GM12864 (cell line): ENCODE measurements at regions not wholly inside any gene's neighbourhood (a gene's known extent, or its start where the extent isn't known, plus 50 kb on each side); places are given as distances from the start of the nearest gene placed in this dataset.

ENCODE experiments used
- DNase-seq: peaks from one replicate; pipeline ENCODE4 v3.0.0-alpha.2; 2011; ENCODE audit warnings: low read depth
- H3K4me3 ChIP-seq: 2 replicates; pipeline ENCODE4 v1.5.1; 2011; ENCODE audit warnings: mild to moderate bottlenecking, low read depth, low read length, control low read depth
- TF ChIP-seq, protein P1 (sequence below): IDR thresholded peaks from 2 replicates; pipeline ENCODE4 v1.5.1; 2011; ENCODE audit warnings: low read depth, mild to moderate bottlenecking, moderate library complexity, low read length, control low read depth, inconsistent platforms; ENCODE audit errors: missing control alignments

DNA sequence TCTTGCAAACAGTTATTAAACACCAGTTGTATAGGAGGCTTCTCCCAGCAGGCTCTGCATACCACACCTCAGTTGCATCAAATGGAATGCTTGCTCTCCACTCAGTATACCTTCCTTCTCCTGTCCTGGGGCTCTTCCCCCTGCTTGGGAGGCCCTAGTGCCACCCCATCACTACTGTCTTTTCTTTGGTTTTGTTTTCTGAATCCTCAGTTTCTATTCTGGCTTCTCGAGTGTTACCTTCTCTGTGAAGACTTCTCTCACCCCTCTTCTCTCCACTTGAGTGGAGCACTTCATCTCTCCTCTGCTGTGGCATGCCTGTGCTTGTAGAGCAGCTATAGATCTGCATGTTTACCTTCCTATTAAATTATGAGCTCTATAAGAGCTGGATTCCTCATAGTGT, 75.7 kb upstream of the TPRG1 start:
- H3K4me3 ChIP-seq, result no peak overlapping the region
- no peak for DNase-seq
- TF ChIP-seq, protein P1, sequence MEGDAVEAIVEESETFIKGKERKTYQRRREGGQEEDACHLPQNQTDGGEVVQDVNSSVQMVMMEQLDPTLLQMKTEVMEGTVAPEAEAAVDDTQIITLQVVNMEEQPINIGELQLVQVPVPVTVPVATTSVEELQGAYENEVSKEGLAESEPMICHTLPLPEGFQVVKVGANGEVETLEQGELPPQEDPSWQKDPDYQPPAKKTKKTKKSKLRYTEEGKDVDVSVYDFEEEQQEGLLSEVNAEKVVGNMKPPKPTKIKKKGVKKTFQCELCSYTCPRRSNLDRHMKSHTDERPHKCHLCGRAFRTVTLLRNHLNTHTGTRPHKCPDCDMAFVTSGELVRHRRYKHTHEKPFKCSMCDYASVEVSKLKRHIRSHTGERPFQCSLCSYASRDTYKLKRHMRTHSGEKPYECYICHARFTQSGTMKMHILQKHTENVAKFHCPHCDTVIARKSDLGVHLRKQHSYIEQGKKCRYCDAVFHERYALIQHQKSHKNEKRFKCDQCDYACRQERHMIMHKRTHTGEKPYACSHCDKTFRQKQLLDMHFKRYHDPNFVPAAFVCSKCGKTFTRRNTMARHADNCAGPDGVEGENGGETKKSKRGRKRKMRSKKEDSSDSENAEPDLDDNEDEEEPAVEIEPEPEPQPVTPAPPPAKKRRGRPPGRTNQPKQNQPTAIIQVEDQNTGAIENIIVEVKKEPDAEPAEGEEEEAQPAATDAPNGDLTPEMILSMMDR, result no peak

DNA sequence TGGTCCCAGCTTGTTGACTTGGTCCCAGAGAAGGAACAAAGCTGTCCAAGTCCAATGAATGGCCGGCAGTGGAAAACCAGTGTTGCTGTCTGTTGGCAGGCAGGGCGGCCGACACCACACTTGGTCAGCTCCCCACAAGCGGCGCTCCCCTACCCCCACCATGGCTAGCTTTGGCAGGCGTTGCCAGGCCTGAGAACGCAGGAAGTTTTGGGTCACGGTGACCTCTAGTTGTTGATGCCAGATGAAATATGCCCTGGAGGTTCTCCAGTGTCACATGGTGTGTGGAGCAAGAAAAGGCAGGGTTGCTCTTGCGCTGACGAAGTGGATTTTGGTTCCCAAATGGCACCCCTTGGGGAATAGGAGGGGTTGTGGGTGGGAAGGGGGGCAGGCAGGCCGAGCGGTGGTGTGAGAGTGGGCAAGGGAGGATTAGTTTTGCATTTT, 72.7 kb upstream of the TPRG1 start:
- DNase-seq, result no peak
- H3K4me3 ChIP-seq, result no peak overlapping the region
- TF ChIP-seq, protein P1, result no peak

DNA sequence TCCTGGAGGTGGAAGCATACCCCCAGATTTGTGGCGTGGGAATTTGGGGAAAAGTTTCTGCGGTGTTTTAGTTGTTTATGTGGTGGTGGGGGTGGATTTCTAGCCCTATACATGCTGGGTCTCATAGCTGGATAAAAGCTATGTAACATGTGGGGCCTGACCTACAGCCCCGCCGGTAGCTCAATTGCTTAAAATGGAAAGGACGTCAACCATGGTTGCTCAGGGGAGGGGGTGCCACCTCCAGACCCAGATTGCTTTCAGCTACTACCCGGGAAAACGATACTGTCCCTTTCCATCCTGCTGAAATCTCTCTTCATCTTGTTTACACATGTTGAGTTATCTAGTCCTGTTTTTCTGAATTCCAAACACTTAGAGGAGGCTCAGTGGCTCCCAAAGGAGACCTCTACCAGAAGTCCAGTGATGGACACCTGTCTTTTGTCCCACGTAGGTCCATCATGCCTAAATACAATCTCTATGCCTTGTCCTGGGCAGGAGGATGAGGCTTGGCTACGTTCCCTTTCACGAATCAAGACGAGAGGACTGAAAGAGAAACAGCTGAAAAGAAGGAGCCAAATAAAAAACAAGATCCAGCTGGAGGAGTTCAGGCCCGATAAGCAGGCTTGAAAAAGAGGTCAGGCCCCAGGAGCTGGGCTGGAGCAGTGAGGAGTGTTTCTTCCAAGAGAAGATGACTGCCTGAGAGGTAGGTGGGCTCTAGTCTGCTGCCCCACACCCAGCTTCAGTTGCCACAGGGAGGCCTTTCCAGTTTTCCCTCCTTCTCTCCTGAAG, 72.1 kb upstream of the TPRG1 start:
- TF ChIP-seq, protein P1, result no peak
- H3K4me3 ChIP-seq, result no peak overlapping the region
- DNase-seq, result no peak

DNA sequence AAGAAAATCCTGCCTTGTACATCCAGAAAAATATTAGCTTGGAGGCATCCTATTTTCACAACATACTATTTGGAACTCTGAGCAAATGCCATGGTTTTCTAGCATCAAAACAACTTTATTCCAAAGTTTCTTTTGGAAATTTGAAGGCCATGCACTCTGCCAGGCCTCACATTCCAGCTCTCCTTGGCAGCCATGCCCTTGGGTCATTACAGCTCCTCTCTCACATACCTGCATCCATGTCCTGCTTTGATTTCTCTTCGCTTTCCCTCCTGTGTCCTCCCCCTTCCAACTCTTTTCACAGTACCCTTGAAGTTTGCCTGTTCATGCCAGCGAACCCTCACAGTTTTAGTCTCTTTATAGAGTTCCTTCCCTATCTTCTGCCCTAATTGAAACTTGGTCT, 70.9 kb upstream of the TPRG1 start:
- no peak for DNase-seq
- H3K4me3 ChIP-seq, result no peak overlapping the region
- TF ChIP-seq, protein P1, result no peak

DNA sequence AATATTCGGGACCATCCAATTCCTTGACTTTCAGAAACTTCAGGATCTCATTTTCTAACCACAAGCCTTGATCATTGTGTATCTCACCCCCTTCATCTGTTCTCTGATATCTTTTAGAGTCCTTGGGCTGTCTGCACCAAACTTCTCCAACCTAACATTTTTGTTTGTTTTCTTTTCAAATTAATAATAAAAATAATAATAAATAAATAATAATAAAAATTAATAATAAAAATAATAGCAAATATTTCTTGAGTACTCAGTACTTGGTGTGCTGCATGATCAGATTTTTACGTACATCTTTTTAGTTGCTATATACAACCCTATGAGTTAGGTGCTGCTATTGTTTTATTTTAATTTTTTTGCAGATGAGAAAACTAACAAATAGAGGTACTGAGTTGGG, 70.2 kb upstream of the TPRG1 start:
- DNase-seq, result no peak

DNA sequence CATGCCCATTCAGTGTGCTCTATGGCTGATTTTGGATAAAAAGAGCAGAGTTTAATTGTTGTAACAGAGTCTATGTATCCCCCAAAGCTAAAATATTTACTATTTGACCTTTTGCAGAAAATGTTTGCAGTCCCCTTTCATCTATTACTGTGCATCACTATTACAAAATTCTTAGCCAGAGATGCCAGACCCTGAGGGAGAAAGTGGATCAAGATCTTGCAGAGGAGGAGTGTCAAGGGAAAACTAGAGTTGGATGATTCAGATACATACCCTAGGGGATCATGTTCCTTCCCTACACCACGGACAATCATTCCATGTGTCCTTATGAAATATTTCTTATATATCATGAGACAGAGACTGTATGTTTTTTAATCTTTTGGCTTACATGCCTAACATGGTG, 68.6 kb upstream of the TPRG1 start:
- DNase-seq, result no peak
- TF ChIP-seq, protein P1, result no peak
- H3K4me3 ChIP-seq, result no peak overlapping the region

More for the DNA sequence above, 70.2 kb upstream of the TPRG1 start:
- no peak overlapping the region for H3K4me3 ChIP-seq
- TF ChIP-seq, protein P1, result no peak

DNA sequence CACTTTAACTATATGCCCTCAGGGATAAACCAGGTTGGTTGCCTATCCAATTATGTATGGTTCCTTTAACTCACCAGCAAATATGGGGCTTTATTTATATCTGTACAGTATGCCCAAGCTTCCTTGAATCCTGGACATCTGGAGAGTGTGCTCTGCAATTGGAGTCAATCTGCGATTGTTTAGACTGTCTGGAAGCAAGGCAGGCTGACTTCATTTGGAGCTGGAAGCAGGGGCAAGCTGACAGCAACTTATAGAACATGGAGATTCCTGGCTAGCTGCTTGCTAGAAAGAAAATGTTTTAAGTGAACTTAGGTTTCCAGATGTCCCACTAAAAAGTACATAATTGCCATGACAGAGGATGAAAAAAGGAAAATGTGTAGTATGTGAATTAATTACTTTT, 63.7 kb upstream of the TPRG1 start:
- no peak overlapping the region for H3K4me3 ChIP-seq
- DNase-seq, result no peak
- TF ChIP-seq, protein P1, result no peak
